Cerebellar nuclear complex (tissue), 1 donor: ENCODE measurements at regions not wholly inside any gene's neighbourhood (a gene's known extent, or its start where the extent isn't known, plus 50 kb on each side); places are given as distances from the start of the nearest gene placed in this dataset.

Source experiments
- DNase-seq, 2 experiments: peaks; one replicate each; lab custom pipeline; 2025; lab: John Stamatoyannopoulos, UW

GRCh38 chr4:180810581-180810980, 1432.6 kb upstream of the TENM3 start:
- DNase-seq = no peak

- DNase-seq = no peak
Observed at GRCh38 chr4:180811556-180811955, 1431.6 kb upstream of the TENM3 start.

- DNase-seq = no peak
Observed at GRCh38 chr4:180812783-180813182, 1430.4 kb upstream of the TENM3 start.

GRCh38 chr4:180814875-180815417, 1428.3 kb upstream of the TENM3 start:
- DNase-seq = no peak

- DNase-seq = no peak
Observed at GRCh38 chr4:180817529-180817928, 1425.7 kb upstream of the TENM3 start.

- DNase-seq = no peak
Observed at GRCh38 chr4:180823108-180823507, 1420.1 kb upstream of the TENM3 start.

GRCh38 chr4:180827232-180828009, 1415.8 kb upstream of the TENM3 start:
- no peak for DNase-seq

- DNase-seq = no peak
Observed at GRCh38 chr4:180828455-180829018, 1414.7 kb upstream of the TENM3 start.

GRCh38 chr4:180832073-180832472, 1411.1 kb upstream of the TENM3 start:
- DNase-seq = no peak

- DNase-seq = no peak
Observed at GRCh38 chr4:180840142-180840541, 1403.1 kb upstream of the TENM3 start.

- DNase-seq = no peak
Observed at GRCh38 chr4:180850318-180850940, 1392.8 kb upstream of the TENM3 start.

- DNase-seq = no peak
Observed at GRCh38 chr4:180852738-180853137, 1390.5 kb upstream of the TENM3 start.

GRCh38 chr4:180855184-180855583, 1388.0 kb upstream of the TENM3 start:
- DNase-seq = no peak

GRCh38 chr4:180860089-180860720, 1383.0 kb upstream of the TENM3 start:
- DNase-seq = no peak

- DNase-seq = no peak
Observed at GRCh38 chr4:180861651-180862050, 1381.6 kb upstream of the TENM3 start.

GRCh38 chr4:180866933-180867643, 1376.1 kb upstream of the TENM3 start:
- DNase-seq = no peak

GRCh38 chr4:180870623-180871022, 1372.6 kb upstream of the TENM3 start:
- no peak for DNase-seq

GRCh38 chr4:180898305-180898704, 1344.9 kb upstream of the TENM3 start:
- DNase-seq = no peak

GRCh38 chr4:180900781-180901180, 1342.4 kb upstream of the TENM3 start:
- DNase-seq = no peak

- no peak for DNase-seq
Observed at GRCh38 chr4:180909279-180909678, 1333.9 kb upstream of the TENM3 start.

- no peak for DNase-seq
Observed at GRCh38 chr4:180913750-180914149, 1329.5 kb upstream of the TENM3 start.

- no peak for DNase-seq
Observed at GRCh38 chr4:180923486-180923885, 1319.7 kb upstream of the TENM3 start.
